Activated effector memory CD4-positive, alpha-beta T cell treated with anti-CD3 and anti-CD28 coated beads, Interleukin-2, amount 50 U/mL, for 16 hours (primary cell): ENCODE measurements at regions not wholly inside any gene's neighbourhood (a gene's known extent, or its start where the extent isn't known, plus 50 kb on each side); places are given as distances from the start of the nearest gene placed in this dataset.
"Not testable (repeated sequence)": the region's sequence is repeated elsewhere in the genome, so short reads cannot be mapped to it uniquely, and the experiment has no call there.

Source experiments
- DNase-seq: peaks from one replicate; pipeline ENCODE4 v3.0.0-alpha.2; 2020

DNA sequence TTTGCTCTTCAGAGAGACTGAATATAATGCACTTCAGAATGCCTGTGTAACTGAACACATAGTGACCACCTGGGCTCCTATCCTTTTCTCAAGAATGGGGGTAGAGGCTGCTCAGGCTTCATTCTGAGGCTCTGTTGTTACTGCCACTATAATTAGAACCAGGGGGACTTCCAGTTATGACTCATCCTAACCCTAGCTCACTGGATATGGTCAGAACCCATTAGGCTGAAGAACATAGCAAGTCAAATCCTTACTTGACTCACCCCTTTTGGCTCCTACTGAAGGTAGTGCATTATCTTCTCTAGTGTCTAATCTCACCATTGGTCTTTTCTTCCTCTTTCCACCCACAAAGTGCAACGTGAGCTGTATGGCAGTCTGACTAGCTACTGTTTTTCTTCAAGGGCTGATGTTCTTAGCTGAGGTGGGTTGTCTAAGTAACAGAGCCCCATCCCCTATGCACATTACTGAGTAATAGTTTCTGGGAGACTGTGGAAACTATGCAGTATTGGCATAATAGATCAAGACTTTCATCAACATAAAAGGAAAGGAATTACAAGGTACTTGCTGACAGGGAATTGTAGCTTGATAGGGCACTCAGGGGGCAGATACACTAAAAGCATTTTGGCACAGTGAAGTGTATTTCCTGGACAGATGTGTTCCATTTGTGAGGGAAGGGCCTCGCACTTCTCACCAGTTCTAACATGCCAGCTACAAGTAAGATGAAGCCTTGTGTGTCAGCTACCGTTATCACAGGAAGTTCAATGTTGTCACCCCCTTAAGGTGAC is 431.0 kb upstream of the MEF2C start:
- DNase-seq, result no peak

DNA sequence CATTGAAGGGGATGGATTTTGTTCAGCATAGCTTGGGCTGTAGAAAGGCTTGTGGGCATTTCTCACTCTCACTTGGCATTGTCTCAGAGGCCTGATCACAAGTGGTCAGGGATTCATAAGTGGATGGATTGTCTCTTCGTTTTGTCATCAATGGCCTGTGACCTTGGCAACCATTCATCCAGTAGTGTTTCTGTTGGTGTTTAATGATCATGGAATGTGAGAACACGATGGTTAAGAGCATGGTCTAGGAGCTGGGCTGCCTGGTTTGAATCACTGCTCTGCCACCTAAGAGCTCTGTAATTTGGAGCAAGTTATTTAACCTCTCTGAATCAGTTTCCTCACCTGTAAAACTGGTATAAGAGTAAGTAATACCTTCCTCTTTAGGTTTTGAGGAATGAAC is 430.1 kb upstream of the MEF2C start:
- no peak for DNase-seq

DNA sequence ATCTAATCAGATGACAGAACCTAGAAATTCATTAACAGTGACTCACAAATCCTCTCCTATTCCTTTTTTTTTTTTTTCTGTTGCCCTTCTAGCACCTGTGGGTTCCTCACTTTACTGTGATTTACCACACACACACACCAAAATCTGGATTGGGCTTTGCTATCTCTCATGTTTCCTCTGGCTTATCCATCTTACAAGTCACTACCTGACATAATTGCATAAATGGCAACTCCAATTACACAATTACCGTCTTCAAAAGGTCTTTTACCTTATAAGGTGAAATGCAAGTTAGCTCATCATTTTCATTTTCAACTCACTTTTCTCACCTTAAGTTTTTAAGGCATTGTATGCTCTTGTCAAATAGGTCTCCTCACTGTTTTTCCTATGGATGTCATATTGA is 426.3 kb upstream of the MEF2C start:
- DNase-seq, result no peak

DNA sequence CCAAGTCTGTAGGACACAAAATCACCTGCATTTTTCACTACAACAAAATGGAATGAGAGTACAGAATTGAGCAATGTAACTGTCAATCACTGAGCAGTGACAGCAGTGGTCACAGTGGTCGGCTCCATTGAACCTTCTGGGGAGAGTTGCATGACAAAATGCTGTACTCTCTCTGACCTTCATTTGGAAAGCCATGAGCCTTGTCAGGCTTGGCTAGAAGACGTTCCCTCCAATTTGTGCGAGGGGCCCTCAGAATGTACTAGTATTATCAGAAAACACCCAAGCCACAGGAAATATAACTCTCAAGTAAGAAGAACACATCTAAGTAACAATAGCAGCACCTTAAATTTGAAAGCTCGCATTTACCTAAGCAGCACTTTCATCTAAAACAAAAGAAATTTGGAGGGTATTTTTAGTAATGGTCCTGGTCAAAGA is 425.6 kb upstream of the MEF2C start:
- DNase-seq, result no peak

DNA sequence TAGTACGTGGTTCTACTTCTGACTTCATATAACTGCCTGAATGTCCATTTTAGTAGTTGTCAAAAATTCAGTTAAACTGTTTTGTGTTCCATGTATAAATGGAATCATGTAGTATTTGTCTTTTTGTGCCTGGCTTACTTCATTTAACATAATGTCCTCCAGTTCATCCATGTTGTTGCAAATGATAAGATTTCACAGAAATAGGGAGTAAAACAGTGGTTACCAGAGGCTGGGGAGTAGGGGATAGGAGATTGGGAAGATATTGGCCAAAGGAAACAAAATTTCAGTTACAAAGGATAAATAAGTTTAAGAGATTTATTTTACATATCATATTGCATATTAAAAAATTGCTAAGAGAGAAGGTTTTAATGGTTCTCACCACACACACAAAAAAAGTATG is 425.0 kb upstream of the MEF2C start:
- no peak for DNase-seq

DNA sequence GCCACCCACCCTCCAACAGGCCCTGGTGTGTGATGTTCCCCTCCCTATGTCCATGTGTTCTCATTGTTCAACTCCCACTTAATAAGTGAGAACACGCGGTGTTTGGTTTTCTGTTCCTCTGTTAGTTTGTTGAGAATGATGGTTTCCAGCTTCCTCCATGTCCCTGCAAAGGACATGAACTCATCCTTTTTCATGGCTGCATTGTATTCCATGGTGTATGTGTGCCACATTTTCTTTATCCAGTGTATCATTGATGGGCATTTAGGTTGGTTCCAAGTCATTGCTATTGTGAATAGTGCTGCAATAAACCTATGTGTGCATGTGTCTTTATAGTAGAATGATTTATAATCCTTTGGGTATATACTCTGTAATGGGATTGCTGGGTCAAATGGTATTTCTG is 424.2 kb upstream of the MEF2C start:
- not testable (repeated sequence) for DNase-seq

DNA sequence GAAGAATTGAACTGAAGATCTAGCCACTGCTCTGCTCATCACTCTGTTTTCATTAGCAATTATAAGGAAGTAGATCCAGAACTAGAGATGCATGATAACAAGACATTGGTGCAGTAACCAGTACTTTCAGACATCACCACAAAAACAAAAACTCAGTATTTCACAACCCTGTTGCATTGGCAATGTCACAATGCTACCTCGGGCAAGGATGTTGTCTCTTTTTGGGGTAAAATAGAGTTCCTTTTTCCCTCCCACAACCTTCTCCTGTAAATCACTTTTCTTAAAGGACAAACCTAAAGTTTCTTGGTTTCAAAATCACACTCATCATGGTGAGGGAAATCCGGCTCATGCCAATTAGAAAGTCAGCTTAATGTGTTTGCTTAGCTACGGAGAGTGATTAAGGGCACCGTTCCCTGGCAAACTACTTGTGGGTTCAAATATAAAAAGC is 420.1 kb upstream of the MEF2C start:
- no peak for DNase-seq

DNA sequence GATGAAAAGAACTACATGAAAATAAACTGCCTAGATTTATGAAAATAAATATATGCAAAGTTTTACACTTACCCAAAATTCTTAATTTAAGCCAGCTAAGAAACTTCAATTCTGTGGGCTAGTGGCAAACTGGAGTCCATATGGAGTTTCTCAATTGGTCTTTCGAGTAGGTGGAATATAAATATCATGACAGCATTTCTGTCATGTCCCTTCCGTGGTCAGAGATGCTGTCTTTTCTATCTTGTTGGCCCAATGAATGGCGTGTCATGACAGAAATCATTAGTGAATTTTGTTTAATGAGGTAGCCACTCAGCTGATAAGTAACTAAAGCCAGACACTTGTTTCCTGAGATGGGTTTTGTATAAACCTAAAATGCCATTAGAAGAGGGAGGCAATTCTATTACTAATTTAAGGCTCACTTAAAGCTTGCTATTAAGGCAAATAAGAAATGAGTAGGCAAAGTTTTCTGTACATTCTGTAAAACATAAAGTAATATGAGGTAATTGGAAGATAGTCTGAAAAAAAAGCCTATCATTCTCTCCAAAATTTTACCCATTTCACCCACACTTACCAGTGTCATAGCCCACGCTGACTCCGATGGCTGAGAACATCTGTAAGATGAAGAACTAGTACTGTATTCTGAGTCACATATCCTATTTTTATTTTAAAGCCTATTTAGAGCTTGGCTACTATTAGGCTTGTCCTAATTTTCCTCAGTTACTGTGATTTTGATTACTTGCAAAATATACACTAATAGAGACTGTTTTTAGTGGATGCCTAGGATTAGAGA is 419.3 kb upstream of the MEF2C start:
- DNase-seq, result no peak

DNA sequence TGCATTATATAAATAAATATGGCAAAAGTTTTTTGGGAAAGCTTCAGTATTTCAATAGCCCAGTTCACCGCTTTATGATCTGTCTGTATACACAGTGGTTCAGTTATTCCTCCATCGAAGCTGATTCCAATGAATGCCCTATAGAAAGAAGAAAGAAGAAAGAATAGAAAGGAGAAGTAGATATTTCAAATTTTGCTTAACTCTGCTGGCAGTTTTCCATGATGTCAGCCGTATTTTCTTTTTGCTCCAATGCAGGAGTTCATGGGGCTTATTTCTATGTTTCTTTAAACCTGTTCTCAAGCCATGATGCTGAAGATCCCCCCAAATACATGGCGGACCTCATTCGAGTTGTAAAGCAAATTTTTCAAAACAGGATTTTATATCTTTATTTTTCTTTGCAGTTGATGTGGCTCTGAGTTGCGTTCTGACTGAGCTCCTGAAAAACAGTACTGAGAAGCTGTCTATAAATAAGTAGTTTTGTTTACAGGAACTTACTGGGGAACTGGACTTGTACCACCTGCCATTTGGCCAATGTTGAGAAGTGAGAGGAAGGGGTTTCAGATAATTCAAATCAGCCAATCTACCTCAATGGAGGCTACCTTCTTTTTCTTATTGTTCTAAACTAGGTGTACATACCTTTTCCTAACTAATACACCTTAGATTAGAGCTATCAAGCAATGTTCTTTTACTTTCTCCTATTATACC is 418.5 kb upstream of the MEF2C start:
- no peak for DNase-seq

DNA sequence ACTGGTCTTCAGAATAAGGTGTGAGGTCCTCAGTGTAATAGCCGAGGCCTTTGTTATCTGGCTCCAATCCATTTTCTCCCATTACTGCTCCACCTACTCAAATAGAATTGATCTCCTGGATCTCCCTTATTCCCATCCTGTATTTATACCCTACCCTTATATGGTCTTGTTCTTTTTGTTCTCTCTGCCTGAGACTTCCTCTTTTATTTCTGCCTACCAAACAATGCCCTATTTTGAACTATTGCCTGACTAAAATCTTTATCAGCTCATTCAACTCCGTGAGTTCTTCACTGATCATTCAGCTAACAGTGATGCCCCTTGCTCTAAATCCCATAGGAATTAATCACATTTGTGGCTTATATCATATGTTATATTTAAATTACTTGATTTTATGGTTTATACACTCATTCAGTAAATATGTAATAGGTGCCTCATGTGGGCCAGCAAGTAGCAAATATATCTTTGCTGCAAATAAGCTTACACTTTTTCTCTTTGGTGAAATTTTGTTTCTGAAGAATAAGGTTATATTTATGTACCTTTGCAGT is 417.5 kb upstream of the MEF2C start:
- DNase-seq, result no peak

DNA sequence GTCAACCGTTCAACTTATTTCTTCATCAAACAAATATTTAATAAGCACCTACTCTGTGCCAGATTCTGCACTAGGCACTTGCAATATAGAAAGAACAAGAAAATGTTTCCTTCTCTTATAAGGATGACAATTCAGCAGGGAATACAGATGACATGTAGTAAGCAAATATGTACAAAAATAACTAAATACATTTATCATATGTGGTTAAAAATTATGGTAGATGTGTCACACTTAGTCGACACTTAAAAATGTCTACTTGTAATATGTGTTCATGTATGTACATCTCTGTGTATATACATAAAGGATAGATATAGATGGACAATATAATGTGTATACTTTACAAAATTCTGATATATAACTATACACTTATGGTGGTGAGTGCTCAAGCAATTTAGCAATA is 417.0 kb upstream of the MEF2C start:
- no peak for DNase-seq

DNA sequence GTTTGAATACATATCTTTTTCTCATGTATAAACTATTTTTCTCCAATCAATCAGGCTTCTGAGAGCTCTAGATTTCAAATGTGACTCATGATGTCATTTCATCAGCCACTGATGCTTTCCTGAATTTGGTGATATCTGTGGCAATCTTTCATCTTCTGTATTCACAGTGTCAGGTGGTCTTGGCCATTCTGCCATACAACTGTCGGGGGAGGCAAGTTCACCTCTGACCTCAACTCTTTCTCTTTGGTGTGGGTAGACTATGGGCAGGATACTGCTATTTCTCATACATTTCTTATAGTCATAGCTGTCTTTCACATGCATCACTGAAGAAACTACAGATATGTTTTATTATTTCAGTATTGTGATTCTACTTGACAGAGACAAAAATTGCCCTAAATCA is 414.1 kb upstream of the MEF2C start:
- no peak for DNase-seq

DNA sequence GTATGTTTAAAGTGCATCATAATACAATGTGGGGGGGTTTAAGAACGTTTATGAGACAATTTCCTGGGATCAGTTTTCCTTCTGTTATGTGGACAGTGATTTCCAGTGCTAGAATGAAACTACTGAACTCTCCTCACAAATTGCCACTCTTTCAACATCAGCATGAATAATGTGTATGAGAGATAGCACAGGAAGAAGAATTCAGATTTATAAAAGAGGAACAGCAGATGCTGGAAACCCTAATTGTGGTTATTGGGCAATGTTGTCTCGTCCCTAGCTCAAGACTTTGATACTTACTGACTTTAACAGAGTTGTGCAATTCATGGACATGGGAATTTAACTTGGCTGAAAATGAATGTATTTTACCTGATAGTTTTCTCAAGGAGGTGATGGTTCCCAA is 410.8 kb upstream of the MEF2C start:
- DNase-seq, result no peak

DNA sequence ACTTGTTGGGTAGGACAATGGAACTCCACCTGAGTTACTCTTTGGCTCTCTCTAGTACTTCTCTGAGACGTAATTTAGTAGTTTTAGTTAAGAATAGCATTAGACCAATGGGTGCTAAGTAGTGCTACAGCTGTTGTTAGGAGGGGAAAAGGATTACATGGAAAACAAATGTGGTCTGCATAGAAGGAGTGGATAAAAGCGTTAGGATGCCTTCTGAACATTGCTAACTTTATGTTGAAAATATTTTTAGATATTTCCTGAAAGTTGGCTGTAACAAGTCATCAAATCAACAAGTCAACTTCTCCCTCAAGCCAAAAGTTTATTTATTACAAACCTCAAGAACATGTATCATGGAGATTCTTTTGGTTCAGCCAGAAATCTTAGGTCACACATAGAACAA is 409.5 kb upstream of the MEF2C start:
- no peak for DNase-seq

DNA sequence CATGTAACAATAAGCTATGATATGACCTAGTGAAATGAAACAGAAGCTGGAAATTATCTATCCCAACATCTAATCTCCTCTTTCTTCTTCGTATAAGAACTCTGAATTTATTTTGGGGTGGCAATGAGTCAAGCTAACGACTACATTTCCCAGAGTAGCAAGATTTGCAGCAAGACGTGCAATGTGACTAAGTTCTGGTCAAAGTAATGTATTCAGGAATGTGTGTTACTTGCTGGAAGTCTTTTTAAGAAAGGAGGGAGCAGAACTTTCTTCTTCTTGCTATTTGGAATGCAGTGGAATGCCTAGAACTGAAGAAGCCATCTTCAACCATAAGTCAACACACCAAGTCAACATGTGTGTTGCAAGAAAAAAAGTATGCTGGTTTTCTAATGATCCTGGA is 406.6 kb upstream of the MEF2C start:
- no peak for DNase-seq

DNA sequence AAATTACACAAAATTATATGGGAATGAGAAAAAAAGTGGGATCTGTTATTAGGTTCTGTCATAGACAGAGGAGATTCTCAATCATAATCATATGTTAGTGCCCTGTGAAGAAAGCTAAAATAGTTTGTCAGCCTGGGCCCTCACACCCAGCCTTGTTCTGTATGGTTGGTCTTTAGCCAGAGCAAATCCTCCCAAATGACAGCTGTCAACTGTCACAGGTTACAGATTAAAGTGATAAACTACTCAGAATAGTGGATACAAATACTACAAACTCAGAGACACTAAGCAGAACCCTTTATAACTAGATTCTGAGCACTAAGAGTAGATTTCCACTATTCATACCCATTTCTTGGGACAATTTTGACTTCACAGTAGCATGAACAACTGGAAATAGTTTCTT is 405.0 kb upstream of the MEF2C start:
- no peak for DNase-seq

DNA sequence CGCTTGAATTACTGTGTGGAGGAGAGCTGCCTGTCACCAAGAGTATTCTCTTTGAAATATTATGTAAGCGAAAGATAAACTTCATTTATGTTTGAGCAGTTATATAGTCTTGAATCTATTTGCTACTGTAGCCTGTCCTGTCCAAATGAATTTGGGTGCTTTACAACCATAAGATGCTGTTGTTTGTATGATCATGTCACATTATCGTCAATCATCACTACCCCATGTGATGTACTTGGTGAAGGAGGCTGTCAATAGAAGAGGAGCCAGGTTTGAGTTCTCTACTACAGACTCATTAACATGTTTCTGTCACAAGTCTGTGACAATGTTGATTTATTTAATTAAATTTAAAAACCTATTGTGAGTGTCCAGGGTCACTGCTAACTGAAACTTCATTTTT is 403.3 kb upstream of the MEF2C start:
- no peak for DNase-seq

DNA sequence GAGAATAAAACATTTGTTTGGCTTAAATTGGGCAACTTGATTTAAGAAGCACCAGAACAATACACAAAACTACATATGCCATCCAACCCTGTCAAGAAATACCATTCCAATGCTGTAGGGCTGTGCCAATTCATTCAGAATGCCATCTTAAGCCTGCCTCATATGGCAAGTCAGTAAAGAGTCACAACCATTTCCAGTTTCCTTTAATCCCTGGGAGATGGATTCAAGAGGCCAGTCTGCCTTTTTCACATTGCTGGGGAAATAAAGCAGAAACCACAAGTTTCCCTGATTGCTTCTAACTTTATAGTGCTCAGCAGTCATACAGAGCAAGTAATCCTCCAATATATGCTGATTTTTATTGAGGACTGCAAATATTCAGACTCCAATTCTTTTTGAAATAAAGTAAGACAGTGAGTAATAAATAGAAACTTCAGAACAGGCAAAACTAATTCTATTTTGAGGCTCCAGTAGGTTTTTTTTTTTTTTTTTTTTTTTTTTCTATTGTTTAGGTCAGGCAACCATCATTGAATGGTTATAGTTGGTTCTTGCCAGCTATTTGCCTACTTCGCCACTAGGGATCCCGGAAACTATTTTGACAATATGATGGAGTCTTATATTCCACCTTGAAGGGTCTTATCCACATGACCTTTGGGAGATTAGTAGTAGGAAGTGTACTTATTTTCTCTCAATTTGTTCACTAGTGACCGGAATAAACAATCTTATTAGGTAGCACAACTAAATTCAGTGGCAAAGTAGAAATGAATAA is 400.9 kb upstream of the MEF2C start:
- DNase-seq, result no peak

DNA sequence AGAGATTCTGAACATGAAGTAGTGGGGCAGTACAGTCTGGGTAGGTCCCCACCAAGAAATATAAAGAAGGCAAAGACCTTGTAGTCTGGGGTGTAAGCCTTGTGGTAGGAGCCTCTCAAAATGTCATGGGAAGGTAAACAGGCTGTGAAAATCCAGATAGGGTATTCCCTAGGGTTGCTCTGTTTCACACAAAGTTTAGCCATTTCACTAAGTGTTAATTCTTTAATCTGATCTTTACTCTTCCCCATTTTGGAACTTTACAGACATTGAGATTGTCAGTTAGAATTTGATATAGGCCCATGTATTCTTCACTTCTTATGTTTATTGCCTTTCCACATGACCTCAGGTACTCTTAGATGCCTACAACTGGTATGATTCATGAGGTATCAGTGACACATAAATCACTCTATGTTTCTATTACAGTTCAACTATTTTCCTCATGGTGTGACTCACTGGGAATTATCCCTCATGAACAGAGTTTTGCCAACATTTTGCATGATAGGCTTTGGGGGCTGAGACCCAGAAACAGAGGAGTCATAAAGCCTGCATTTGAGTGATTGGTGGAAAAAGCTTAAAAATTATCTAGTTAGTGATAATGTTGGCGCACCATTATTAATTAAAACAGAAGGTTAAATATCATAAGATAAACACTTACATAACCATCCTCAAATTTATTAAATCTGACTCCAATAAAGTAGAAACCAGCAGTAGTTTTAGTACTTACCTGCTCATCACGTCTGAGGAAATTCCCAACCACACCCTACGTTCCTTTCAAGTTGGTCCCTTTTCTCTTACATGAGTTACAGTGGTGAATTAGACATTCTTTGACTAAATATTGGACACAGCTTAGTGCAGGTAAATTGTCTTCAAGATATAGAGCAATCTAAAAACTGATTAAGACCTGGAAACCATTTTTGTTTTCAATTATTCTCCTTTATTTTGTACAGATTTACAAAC is 399.8 kb upstream of the MEF2C start:
- no peak for DNase-seq

DNA sequence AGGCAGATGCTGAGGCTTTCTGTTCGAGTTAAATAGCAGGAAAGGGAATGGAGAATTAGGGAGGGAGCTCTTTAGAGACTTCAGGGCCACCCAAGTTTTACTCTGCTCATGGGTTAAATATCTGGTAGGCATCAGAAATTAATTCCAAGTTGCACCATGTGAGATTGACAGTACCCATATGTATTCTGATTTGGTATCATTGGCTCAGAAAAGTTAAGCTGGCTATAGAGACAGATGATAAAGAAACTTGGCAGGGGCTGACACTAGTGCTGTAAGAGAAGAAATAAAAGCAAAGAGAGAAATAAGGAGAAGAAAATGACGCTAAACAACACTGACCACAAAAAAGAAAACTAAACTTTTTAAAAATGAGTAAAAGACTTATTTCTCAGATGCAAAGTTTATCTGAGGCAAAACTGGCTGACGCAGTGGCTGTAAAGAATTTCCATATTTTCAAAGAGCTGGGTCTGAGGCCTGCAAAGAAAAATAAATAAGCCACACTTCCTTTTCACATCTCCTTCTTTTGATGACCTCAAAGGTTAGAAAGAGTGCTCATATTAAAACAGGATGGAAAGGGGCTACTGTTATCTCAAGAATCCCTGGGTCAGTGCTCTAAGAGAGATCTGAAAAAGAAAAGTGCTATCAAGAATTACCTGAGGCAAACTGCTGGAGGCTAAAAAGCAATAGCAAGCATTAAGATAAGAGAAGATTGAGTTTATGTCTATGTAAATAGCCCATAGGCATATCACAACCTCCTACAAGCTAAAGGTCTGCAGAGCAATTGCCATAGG is 399.0 kb upstream of the MEF2C start:
- DNase-seq, result no peak

DNA sequence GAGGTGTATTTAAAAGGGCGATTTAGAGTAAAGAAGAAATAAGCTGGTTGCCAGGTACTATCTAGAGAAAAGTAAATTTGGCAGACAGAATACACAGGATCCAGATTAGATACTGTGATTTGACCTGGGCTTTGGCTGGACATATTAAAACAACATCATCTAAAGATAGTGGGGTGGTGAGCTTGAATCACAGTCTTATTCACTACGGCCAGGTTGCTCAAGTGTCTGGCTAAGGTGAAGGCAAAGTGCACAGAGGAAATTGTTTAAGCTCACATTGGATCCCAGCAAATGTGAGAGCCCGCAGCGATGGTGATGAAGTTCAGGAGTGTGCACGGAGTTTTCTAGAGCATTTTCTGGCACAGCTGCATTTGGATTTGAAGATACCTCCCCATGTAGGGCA is 398.2 kb upstream of the MEF2C start:
- no peak for DNase-seq
